K562 (cell line): ENCODE measurements at regions not wholly inside any gene's neighbourhood (a gene's known extent, or its start where the extent isn't known, plus 50 kb on each side); places are given as distances from the start of the nearest gene placed in this dataset.

Experiments
- ATAC-seq: fragments of 200-7000 bp; cut with Tn5 transposase; 3 replicates; pipeline ENCODE4 v1.9.1; 2020; ENCODE audit warnings: moderate library complexity
- BruUV-seq: library from RNA; stranded (reverse); fragments of 400-500 nt; replicated peaks from 2 replicates; lab custom pipeline; 2021; lab: Mats Ljungman, UMichigan
- CTCF ChIA-PET: fragments of 300-600 bp; formaldehyde crosslinking; extraction: SDS; loops from one replicate; lab custom pipeline; 2021; ENCODE audit warnings: low intra/inter-chr PET ratio; lab: Yijun Ruan, JAX
- POLR2A ChIA-PET: fragments of 300-600, 350-650 bp; sonication (Branson Sonifier 250); formaldehyde crosslinking; extraction: SDS; loops from one replicate; lab custom pipeline; 2021; ENCODE audit warnings: antibody characterized with exemption, inconsistent platforms; lab: Yijun Ruan, JAX
- DNase-seq, 4 experiments: peaks; one replicate each; pipeline versions ENCODE4 v3.0.0 to v3.0.0-alpha.2; 2011 to 2018; ENCODE audit warnings: low spot score in 3 of 4, mixed read lengths in 3 of 4; ENCODE audit errors: extremely low read depth in 1 of 4
- FAIRE-seq: peaks from 2 replicates; lab custom pipeline; 2011; peaks lifted over from hg19 to GRCh38; lab: Jason Lieb, UNC
- H2AFZ ChIP-seq: 2 replicates; pipeline ENCODE4 v1.6.0; 2011; ENCODE audit warnings: low read depth, low read length, control low read depth, inconsistent platforms
- H3K27ac ChIP-seq: fragments of 200-600 bp; 3 replicates; pipeline ENCODE4 v1.8.0; 2011; ENCODE audit warnings: low read depth, mild to moderate bottlenecking, control low read depth, inconsistent platforms, low read length, moderate library complexity, mixed read lengths; ENCODE audit errors: extremely low read depth
- H3K27me3 ChIP-seq, 2 experiments: fragments of 300-600 bp in 1 of 2; 2 replicates in 1 of 2; 3 replicates in 1 of 2; pipeline versions ENCODE4 v1.6.0 to v1.8.0; 2011; ENCODE audit warnings: inconsistent platforms in 2 of 2, low read length in 2 of 2, mild to moderate bottlenecking in 1 of 2, mixed read lengths in 1 of 2, moderate library complexity in 1 of 2; ENCODE audit not compliant: control insufficient read depth in 2 of 2, insufficient read depth in 2 of 2
- H3K36me3 ChIP-seq: fragments of 300-600 bp; 3 replicates; pipeline ENCODE4 v1.8.0; 2011; ENCODE audit warnings: mild to moderate bottlenecking, low read length, inconsistent platforms; ENCODE audit not compliant: control insufficient read depth, insufficient read depth
- H3K4me1 ChIP-seq, 2 experiments: fragments of 200-600 bp in 1 of 2; replicated peaks in 1 of 2; 2 replicates in 1 of 2; 3 replicates in 1 of 2; pipeline versions ENCODE4 v1.5.1 to v1.8.0; 2011; ENCODE audit warnings: inconsistent platforms in 2 of 2, low read length in 2 of 2, mild to moderate bottlenecking in 1 of 2, mixed read lengths in 1 of 2, moderate library complexity in 1 of 2; ENCODE audit not compliant: control insufficient read depth in 2 of 2, insufficient read depth in 2 of 2
- H3K4me2 ChIP-seq: 2 replicates; pipeline ENCODE4 v1.6.1; 2011; ENCODE audit warnings: low read length, control low read depth, inconsistent platforms, mixed read lengths; ENCODE audit not compliant: insufficient read depth
- H3K4me3 ChIP-seq: fragments of 200-600 bp; sonication (generic), shearing (Covaris generic); 2 replicates; pipeline ENCODE4 v1.5.1; 2016; ENCODE audit warnings: control low read depth, inconsistent platforms
- H3K79me2 ChIP-seq: fragments of 200-600 bp; 3 replicates; pipeline ENCODE4 v1.8.0; 2011; ENCODE audit warnings: low read length, inconsistent platforms; ENCODE audit not compliant: control insufficient read depth, insufficient read depth
- H3K9ac ChIP-seq, 2 experiments: 2 replicates each; pipeline versions ENCODE4 v1.6.0 to v1.6.1; 2011; ENCODE audit warnings: low read depth in 2 of 2, low read length in 2 of 2, control low read depth in 1 of 2, inconsistent platforms in 1 of 2, mild to moderate bottlenecking in 1 of 2, mixed read lengths in 1 of 2; ENCODE audit not compliant: insufficient read depth in 1 of 2
- H3K9me1 ChIP-seq: one replicate; pipeline ENCODE4 v1.6.0; 2011; ENCODE audit warnings: inconsistent platforms, mild to moderate bottlenecking, low read length, moderate library complexity; ENCODE audit not compliant: control insufficient read depth, insufficient read depth
- H3K9me3 ChIP-seq: replicated peaks from 2 replicates; pipeline ENCODE4 v1.5.1; 2011; ENCODE audit warnings: low read depth, low read length, inconsistent platforms; ENCODE audit not compliant: control insufficient read depth, insufficient read depth
- H4K20me1 ChIP-seq: replicated peaks from 2 replicates; pipeline ENCODE4 v1.6.1; 2011; ENCODE audit warnings: low read length, inconsistent platforms, mixed read lengths; ENCODE audit not compliant: control insufficient read depth, insufficient read depth
- CBX3 ChIP-seq, 2 experiments: IDR thresholded peaks; 1 replicate in 1 of 2; 2 replicates in 1 of 2; pipeline ENCODE4 v1.6.1; 2012; ENCODE audit warnings: inconsistent platforms in 2 of 2, low read length in 2 of 2, borderline replicate concordance in 1 of 2, control low read depth in 1 of 2
- CHD2 ChIP-seq: IDR thresholded peaks from 2 replicates; pipeline ENCODE4 v1.6.1; 2011; ENCODE audit warnings: low read depth, low read length
- CREB1 ChIP-seq, 2 experiments: sonication (generic) in 1 of 2; formaldehyde crosslinking in 1 of 2; IDR thresholded peaks; 2 replicates each; pipeline versions ENCODE4 v1.6.1 to v1.8.0; 2012 to 2022; ENCODE audit warnings: inconsistent platforms in 1 of 2, mild to moderate bottlenecking in 1 of 2, missing genetic modification reagents in 1 of 2, moderate library complexity in 1 of 2
- CTCFL ChIP-seq: IDR thresholded peaks from 2 replicates; pipeline ENCODE4 v1.6.1; 2011; ENCODE audit warnings: borderline replicate concordance, low read depth, mild to moderate bottlenecking, moderate library complexity, low read length; ENCODE audit not compliant: insufficient read depth, poor library complexity, severe bottlenecking
- HMGN3 ChIP-seq: IDR thresholded peaks from 2 replicates; pipeline ENCODE4 v1.6.1; 2011; ENCODE audit warnings: borderline replicate concordance, low read depth, mild to moderate bottlenecking, mixed read lengths, low read length; ENCODE audit not compliant: insufficient read length; ENCODE audit errors: extremely low read depth
- HNRNPLL ChIP-seq: fragments of 200-400 bp; formaldehyde crosslinking; IDR thresholded peaks from 2 replicates; pipeline ENCODE4 v1.6.1; 2017; ENCODE audit warnings: low read length, low read depth, mild to moderate bottlenecking; ENCODE audit not compliant: poor library complexity, severe bottlenecking
- KAT2B ChIP-seq: IDR thresholded peaks from one replicate; pipeline ENCODE4 v1.6.1; 2012; ENCODE audit warnings: low read depth, mild to moderate bottlenecking, control low read depth, inconsistent platforms, low read length, moderate library complexity
- KLF1 ChIP-seq: fragments of 450-650 bp; IDR thresholded peaks from 2 replicates; pipeline ENCODE4 v1.6.1; 2016; ENCODE audit warnings: missing genetic modification characterization, missing compliant biosample characterization
- RAD21 ChIP-seq, 2 experiments: fragments of 250-450 bp in 1 of 2; fragments of 450-650 bp in 1 of 2; sonication (Bioruptor Pico) in 1 of 2; formaldehyde crosslinking in 1 of 2; IDR thresholded peaks in 1 of 2; conservative IDR thresholded peaks in 1 of 2; 2 replicates each; pipeline versions ENCODE4 v1.4.0 to v1.8.0; 2020 to 2022; ENCODE audit warnings: mild to moderate bottlenecking in 2 of 2, moderate library complexity in 1 of 2
- SRSF1 ChIP-seq: fragments of 200-400 bp; formaldehyde crosslinking; IDR thresholded peaks from 2 replicates; pipeline ENCODE4 v1.6.1; 2017; ENCODE audit warnings: mild to moderate bottlenecking, low read depth, low read length, moderate library complexity
- USF1 ChIP-seq: sonication (generic); formaldehyde crosslinking; IDR thresholded peaks from 2 replicates; pipeline ENCODE4 v1.9.0; 2022; ENCODE audit warnings: mild to moderate bottlenecking, missing genetic modification reagents
- WHSC1 ChIP-seq: IDR thresholded peaks from one replicate; pipeline ENCODE4 v1.6.1; 2012; ENCODE audit warnings: low read length, control low read depth, inconsistent platforms
- ZC3H11A ChIP-seq: IDR thresholded peaks from 2 replicates; pipeline ENCODE4 v1.6.1; 2012; ENCODE audit warnings: low read depth, low read length, improper control_type of control experiment
- ZNF175 ChIP-seq: fragments of 200-800 bp; sonication (Bioruptor generic); IDR thresholded peaks from 2 replicates; pipeline ENCODE4 v1.6.1; 2016; ENCODE audit warnings: low read depth, mild to moderate bottlenecking, missing genetic modification characterization, missing compliant biosample characterization
- ZNF3 ChIP-seq: fragments of 250-450 bp; sonication (Bioruptor Pico); IDR thresholded peaks from 2 replicates; pipeline ENCODE4 v1.5.0; 2021; ENCODE audit warnings: mild to moderate bottlenecking, moderate library complexity
- ZNF354B ChIP-seq: fragments of 250-450 bp; sonication (Bioruptor Pico); IDR thresholded peaks from 2 replicates; pipeline ENCODE4 v1.4.0; 2020
- ZNF445 ChIP-seq: fragments of 250-450 bp; sonication (Bioruptor Pico); IDR thresholded peaks from 2 replicates; pipeline ENCODE4 v1.4.0; 2020; ENCODE audit warnings: low read depth, mild to moderate bottlenecking, moderate library complexity
- WGBS: fragments of 100-300 bp; shearing (Covaris generic); methylation state at CpG from one replicate; pipeline ENCODE4 v1.1.6; 2016; ENCODE audit warnings: low coverage, mixed read lengths; ENCODE audit not compliant: insufficient coverage; ENCODE audit errors: missing lambda C conversion rate; 5-methylcytosine and 5-hydroxymethylcytosine counted together
- in situ Hi-C: fragments of 300-500 bp; cut with MboI; formaldehyde crosslinking; loops from 4 replicates; pipeline ENCODE4 v1.15.0; 2018; ENCODE audit warnings: inconsistent platforms, mixed read lengths
- intact Hi-C: fragments of 100-400 bp; cut with micrococcal nuclease; formaldehyde crosslinking; loops from 2 replicates; pipeline ENCODE4 v1.14.2; 2022

- Histone ChIP-seq H4K20me1 (no peaks in the 10 kb centered on the region), H3K36me3 (no peaks in the 10 kb centered on the region), H3K4me3 (no peak overlapping the region), H3K79me2 (no peaks in the 10 kb centered on the region), H3K4me1 (no peaks in the 10 kb centered on the region), H2AFZ (no peak overlapping the region), H3K4me2 (no peak overlapping the region), H3K9me1 (no peaks in the 10 kb centered on the region), H3K9me3 (peaks cover 2% of the 10 kb centered on the region; the same call in 1 of the 2 replicates), H3K27ac (no peak overlapping the region), H3K9ac (no peak overlapping the region), H3K27me3 (no peaks in the 10 kb centered on the region)
- WGBS: 0% methylated on average over 1 of the region's 1 CpG
- ATAC-seq (no peak), FAIRE-seq (no peak), DNase-seq (no peak)
- BruUV-seq: no TSS peak
- TF ChIP-seq ZC3H11A (no peak), CTCFL (no peak), SRSF1 (no peak), KLF1 (no peak), WHSC1 (no peak), ZNF3 (no peak), ZNF445 (CRISPR knock-in tag) (no peak), HNRNPLL (no peak), HMGN3 (no peak), RAD21 (CRISPR knock-in tag; conservative IDR thresholded peaks at IDR 0.05 in 1 of 2, IDR thresholded peaks at IDR 0.05 in 1 of 2) (no peak), CREB1 (IDR thresholded peaks at IDR 0.05) (no peak), CREB1 (CRISPR knock-in tag; IDR thresholded peaks at IDR 0.05) (no peak), ZNF175 (CRISPR knock-in tag) (no peak), CHD2 (no peak), CBX3 (IDR thresholded peaks at IDR 0.05; ENCODE audit: borderline replicate concordance in 1 of 2, low read length in 2 of 2) (no peak), KAT2B (no peak), ZNF354B (no peak), USF1 (CRISPR knock-in tag) (no peak)
- ChIA-PET CTCF (no interaction called here), POLR2A (no interaction called here)
- intact Hi-C loops (no loop called here), in situ Hi-C loops (no loop called here)
These were observed 439.8 kb upstream of the GRIA1 start for GRCh38 chr5:153050496-153051179.
